H9 (cell line): ENCODE measurements at regions not wholly inside any gene's neighbourhood (a gene's known extent, or its start where the extent isn't known, plus 50 kb on each side); places are given as distances from the start of the nearest gene placed in this dataset.

Experiments
- DNase-seq: peaks from one replicate; pipeline ENCODE4 v3.0.0-alpha.2; 2017
- H2AFZ ChIP-seq: one replicate; pipeline ENCODE4 v1.6.1; 2013; ENCODE audit warnings: mild to moderate bottlenecking, low read length, control low read depth, moderate library complexity
- H2AK5ac ChIP-seq: 2 replicates; pipeline ENCODE4 v1.6.1; 2013; ENCODE audit warnings: low read length, control low read depth, mixed read lengths; ENCODE audit not compliant: insufficient read length
- H2BK120ac ChIP-seq: one replicate; pipeline ENCODE4 v1.6.1; 2013; ENCODE audit warnings: low read depth, mild to moderate bottlenecking, low read length, control low read depth, inconsistent platforms; ENCODE audit not compliant: poor library complexity, severe bottlenecking
- H2BK12ac ChIP-seq: 2 replicates; pipeline ENCODE4 v1.6.1; 2013; ENCODE audit warnings: low read length, control low read depth, mixed read lengths, low read depth; ENCODE audit not compliant: insufficient read length
- H2BK15ac ChIP-seq: 2 replicates; pipeline ENCODE4 v1.6.1; 2013; ENCODE audit warnings: low read depth, low read length, control low read depth
- H2BK20ac ChIP-seq: one replicate; pipeline ENCODE4 v1.6.1; 2013; ENCODE audit warnings: low read depth, mild to moderate bottlenecking, low read length, control low read depth, inconsistent platforms; ENCODE audit not compliant: poor library complexity, severe bottlenecking
- H2BK5ac ChIP-seq: 2 replicates; pipeline ENCODE4 v1.6.1; 2013; ENCODE audit warnings: low read length, control low read depth, mixed read lengths; ENCODE audit not compliant: insufficient read length
- H3K14ac ChIP-seq: 2 replicates; pipeline ENCODE4 v1.6.1; 2013; ENCODE audit warnings: low read length, control low read depth; ENCODE audit not compliant: insufficient read depth
- H3K18ac ChIP-seq: 2 replicates; pipeline ENCODE4 v1.6.1; 2013; ENCODE audit warnings: low read depth, mild to moderate bottlenecking, mixed read lengths, low read length, control low read depth; ENCODE audit not compliant: insufficient read length
- H3K23ac ChIP-seq: 2 replicates; pipeline ENCODE4 v1.6.1; 2013; ENCODE audit warnings: low read length, control low read depth, mixed read lengths, low read depth; ENCODE audit not compliant: insufficient read length
- H3K23me2 ChIP-seq: 2 replicates; pipeline ENCODE4 v1.6.1; 2013; ENCODE audit warnings: low read depth, mild to moderate bottlenecking, mixed read lengths, low read length, control low read depth; ENCODE audit not compliant: insufficient read length, poor library complexity, severe bottlenecking
- H3K27ac ChIP-seq: 2 replicates; pipeline ENCODE4 v1.5.1; 2013; ENCODE audit warnings: low read length, control low read depth, mixed read lengths, low read depth; ENCODE audit not compliant: insufficient read length
- H3K27me3 ChIP-seq: 2 replicates; pipeline ENCODE4 v1.6.1; 2013; ENCODE audit warnings: low read length, control low read depth, inconsistent platforms; ENCODE audit not compliant: insufficient read depth
- H3K4ac ChIP-seq: 2 replicates; pipeline ENCODE4 v1.6.1; 2013; ENCODE audit warnings: low read depth, mild to moderate bottlenecking, control low read depth, inconsistent platforms, low read length, moderate library complexity
- H3K4me1 ChIP-seq: 2 replicates; pipeline ENCODE4 v1.6.1; 2013; ENCODE audit warnings: low read length, control low read depth, inconsistent platforms; ENCODE audit not compliant: insufficient read depth
- H3K4me2 ChIP-seq: 2 replicates; pipeline ENCODE4 v1.6.1; 2013; ENCODE audit warnings: low read length, control low read depth, mixed read lengths; ENCODE audit not compliant: insufficient read length, insufficient read depth
- H3K56ac ChIP-seq: 2 replicates; pipeline ENCODE4 v1.6.1; 2013; ENCODE audit warnings: low read depth, mild to moderate bottlenecking, mixed read lengths, low read length, control low read depth; ENCODE audit not compliant: insufficient read length
- H3K79me1 ChIP-seq: 2 replicates; pipeline ENCODE4 v1.6.1; 2013; ENCODE audit warnings: low read depth, mild to moderate bottlenecking, moderate library complexity, low read length, control low read depth, inconsistent platforms; ENCODE audit not compliant: insufficient read depth, poor library complexity, severe bottlenecking
- H3K79me2 ChIP-seq: 2 replicates; pipeline ENCODE4 v1.6.1; 2013; ENCODE audit warnings: low read length, control low read depth, inconsistent platforms; ENCODE audit not compliant: insufficient read depth
- H3K9ac ChIP-seq: 2 replicates; pipeline ENCODE4 v1.6.1; 2013; ENCODE audit warnings: low read length, control low read depth, mixed read lengths; ENCODE audit not compliant: insufficient read length; ENCODE audit errors: extremely low read depth
- H3K9me3 ChIP-seq: one replicate; pipeline ENCODE4 v1.6.1; 2013; ENCODE audit warnings: low read depth, low read length, inconsistent platforms; ENCODE audit not compliant: control insufficient read depth
- H3T11ph ChIP-seq: one replicate; pipeline ENCODE4 v1.6.1; 2013; ENCODE audit warnings: mild to moderate bottlenecking, low read length, control low read depth, inconsistent platforms
- H4K20me1 ChIP-seq: one replicate; pipeline ENCODE4 v1.6.1; 2013; ENCODE audit not compliant: control insufficient read depth, insufficient read length, insufficient read depth
- H4K5ac ChIP-seq: 2 replicates; pipeline ENCODE4 v1.6.1; 2013; ENCODE audit warnings: low read depth, mild to moderate bottlenecking, mixed read lengths, low read length, control low read depth; ENCODE audit not compliant: insufficient read length
- H4K8ac ChIP-seq: replicated peaks from 2 replicates; pipeline ENCODE4 v1.6.1; 2013; ENCODE audit warnings: low read length, control low read depth, mixed read lengths, low read depth; ENCODE audit not compliant: insufficient read length
- H4K91ac ChIP-seq: 2 replicates; pipeline ENCODE4 v1.6.1; 2013; ENCODE audit warnings: low read depth, mild to moderate bottlenecking, moderate library complexity, mixed read lengths, low read length, control low read depth; ENCODE audit not compliant: insufficient read length
- H3K27ac Mint-ChIP-seq, 3 experiments: 2 replicates in 2 of 3; 3 replicates in 1 of 3; pipeline ENCODE4 v1.8.0; 2020 to 2021; ENCODE audit warnings: mixed read lengths in 3 of 3, mild to moderate bottlenecking in 1 of 3, moderate library complexity in 1 of 3
- H3K27me3 Mint-ChIP-seq: 2 replicates; pipeline ENCODE4 v1.8.0; 2021; ENCODE audit warnings: low read depth, mild to moderate bottlenecking, moderate library complexity, mixed read lengths
- H3K36me3 Mint-ChIP-seq, 3 experiments: 2 replicates in 2 of 3; 3 replicates in 1 of 3; pipeline ENCODE4 v1.8.0; 2020 to 2021; ENCODE audit warnings: low read depth in 3 of 3, mixed read lengths in 3 of 3; ENCODE audit not compliant: insufficient read depth in 1 of 3
- H3K4me1 Mint-ChIP-seq, 2 experiments: 2 replicates each; pipeline ENCODE4 v1.8.0; 2020; ENCODE audit warnings: mixed read lengths in 2 of 2
- H3K4me3 Mint-ChIP-seq, 2 experiments: 2 replicates in 1 of 2; 3 replicates in 1 of 2; pipeline ENCODE4 v1.8.0; 2020 to 2021; ENCODE audit warnings: mild to moderate bottlenecking in 2 of 2, mixed read lengths in 2 of 2, moderate library complexity in 1 of 2
- H3K9me3 Mint-ChIP-seq, 2 experiments: 2 replicates in 1 of 2; 3 replicates in 1 of 2; pipeline ENCODE4 v1.8.0; 2020; ENCODE audit warnings: mild to moderate bottlenecking in 2 of 2, mixed read lengths in 2 of 2, moderate library complexity in 1 of 2
- WGBS: extraction: QIAGEN DNeasy Blood & Tissue Kit; methylation state at CpG from one replicate; pipeline ENCODE4 v1.1.7; 2013; ENCODE audit warnings: missing lambda C conversion rate, low lambda C conversion rate, mixed read lengths; ENCODE audit not compliant: insufficient read length; ENCODE audit errors: extremely low coverage; 5-methylcytosine and 5-hydroxymethylcytosine counted together
- TF ChIP-seq, protein P1 (sequence below): fragments of 200-600 bp; sonication (generic); conservative IDR thresholded peaks from 3 replicates; pipeline ENCODE4 v1.8.0; 2021; ENCODE audit warnings: antibody characterized with exemption, mild to moderate bottlenecking

DNA sequence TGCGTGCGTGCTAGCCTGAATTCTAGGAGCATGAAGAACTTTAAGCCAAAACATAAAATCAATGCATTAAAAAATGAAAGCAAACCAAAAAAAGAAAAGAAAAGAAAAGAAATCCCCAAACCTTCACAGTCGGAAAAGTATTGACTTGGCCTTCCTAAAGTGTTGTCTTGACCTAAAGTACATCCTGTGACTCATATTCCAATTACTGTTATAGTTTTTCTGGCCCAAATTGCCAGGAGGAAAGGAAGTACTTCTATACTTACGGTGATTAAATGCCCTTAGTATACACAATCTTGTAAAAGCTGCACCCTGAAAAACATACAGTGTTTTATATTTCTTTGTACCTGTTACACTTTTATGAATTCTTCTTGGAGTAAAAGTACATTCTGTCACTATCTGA is 512.8 kb downstream of the ANKRD50 start:
- H2BK120ac ChIP-seq, result no peak overlapping the region

More for the DNA sequence above, 512.8 kb downstream of the ANKRD50 start:
- Mint-ChIP-seq H3K9me3 (no peaks in the 10 kb centered on the region; a peak in 2 of 5 replicates), H3K27ac (no peak overlapping the region), H3K27me3 (no peaks in the 10 kb centered on the region), H3K36me3 (no peaks in the 10 kb centered on the region), H3K4me3 (no peak overlapping the region), H3K4me1 (no peaks in the 10 kb centered on the region)
- no peaks in the 10 kb centered on the region for H3K79me1 ChIP-seq
- H4K91ac ChIP-seq, result no peak overlapping the region
- no peak overlapping the region for H3K27ac ChIP-seq
- no peak overlapping the region for H3K18ac ChIP-seq
- no peak overlapping the region for H3K56ac ChIP-seq
- no peak overlapping the region for H3K4me2 ChIP-seq
- WGBS, result no CpG with 5 or more reads among the region's 4 CpGs
- TF ChIP-seq, protein P1, sequence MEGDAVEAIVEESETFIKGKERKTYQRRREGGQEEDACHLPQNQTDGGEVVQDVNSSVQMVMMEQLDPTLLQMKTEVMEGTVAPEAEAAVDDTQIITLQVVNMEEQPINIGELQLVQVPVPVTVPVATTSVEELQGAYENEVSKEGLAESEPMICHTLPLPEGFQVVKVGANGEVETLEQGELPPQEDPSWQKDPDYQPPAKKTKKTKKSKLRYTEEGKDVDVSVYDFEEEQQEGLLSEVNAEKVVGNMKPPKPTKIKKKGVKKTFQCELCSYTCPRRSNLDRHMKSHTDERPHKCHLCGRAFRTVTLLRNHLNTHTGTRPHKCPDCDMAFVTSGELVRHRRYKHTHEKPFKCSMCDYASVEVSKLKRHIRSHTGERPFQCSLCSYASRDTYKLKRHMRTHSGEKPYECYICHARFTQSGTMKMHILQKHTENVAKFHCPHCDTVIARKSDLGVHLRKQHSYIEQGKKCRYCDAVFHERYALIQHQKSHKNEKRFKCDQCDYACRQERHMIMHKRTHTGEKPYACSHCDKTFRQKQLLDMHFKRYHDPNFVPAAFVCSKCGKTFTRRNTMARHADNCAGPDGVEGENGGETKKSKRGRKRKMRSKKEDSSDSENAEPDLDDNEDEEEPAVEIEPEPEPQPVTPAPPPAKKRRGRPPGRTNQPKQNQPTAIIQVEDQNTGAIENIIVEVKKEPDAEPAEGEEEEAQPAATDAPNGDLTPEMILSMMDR, result no peak
- H4K5ac ChIP-seq, result no peak overlapping the region
- no peaks in the 10 kb centered on the region for H3K79me2 ChIP-seq
- no peaks in the 10 kb centered on the region for H3K27me3 ChIP-seq
- no peaks in the 10 kb centered on the region for H4K20me1 ChIP-seq
- no peak overlapping the region for H3K23ac ChIP-seq
- no peaks in the 10 kb centered on the region for H3K9me3 ChIP-seq
- H2BK5ac ChIP-seq, result no peak overlapping the region
- H2BK15ac ChIP-seq, result no peak overlapping the region
- no peak overlapping the region for H2AK5ac ChIP-seq
- H2BK12ac ChIP-seq, result no peak overlapping the region
- H3K4ac ChIP-seq, result no peak overlapping the region
- H3K14ac ChIP-seq, result no peak overlapping the region
- H3T11ph ChIP-seq, result no peak overlapping the region
- H3K4me1 ChIP-seq, result no peaks in the 10 kb centered on the region
- DNase-seq, result no peak
- H3K9ac ChIP-seq, result no peak overlapping the region
- no peak overlapping the region for H2BK20ac ChIP-seq
- no peaks in the 10 kb centered on the region for H3K23me2 ChIP-seq
- H2AFZ ChIP-seq, result no peak overlapping the region
- no peak overlapping the region for H4K8ac ChIP-seq
